ENCODE measurements at regions not wholly inside any gene's neighbourhood (a gene's known extent, or its start where the extent isn't known, plus 50 kb on each side); places are given as distances from the start of the nearest gene placed in this dataset.

DNA sequence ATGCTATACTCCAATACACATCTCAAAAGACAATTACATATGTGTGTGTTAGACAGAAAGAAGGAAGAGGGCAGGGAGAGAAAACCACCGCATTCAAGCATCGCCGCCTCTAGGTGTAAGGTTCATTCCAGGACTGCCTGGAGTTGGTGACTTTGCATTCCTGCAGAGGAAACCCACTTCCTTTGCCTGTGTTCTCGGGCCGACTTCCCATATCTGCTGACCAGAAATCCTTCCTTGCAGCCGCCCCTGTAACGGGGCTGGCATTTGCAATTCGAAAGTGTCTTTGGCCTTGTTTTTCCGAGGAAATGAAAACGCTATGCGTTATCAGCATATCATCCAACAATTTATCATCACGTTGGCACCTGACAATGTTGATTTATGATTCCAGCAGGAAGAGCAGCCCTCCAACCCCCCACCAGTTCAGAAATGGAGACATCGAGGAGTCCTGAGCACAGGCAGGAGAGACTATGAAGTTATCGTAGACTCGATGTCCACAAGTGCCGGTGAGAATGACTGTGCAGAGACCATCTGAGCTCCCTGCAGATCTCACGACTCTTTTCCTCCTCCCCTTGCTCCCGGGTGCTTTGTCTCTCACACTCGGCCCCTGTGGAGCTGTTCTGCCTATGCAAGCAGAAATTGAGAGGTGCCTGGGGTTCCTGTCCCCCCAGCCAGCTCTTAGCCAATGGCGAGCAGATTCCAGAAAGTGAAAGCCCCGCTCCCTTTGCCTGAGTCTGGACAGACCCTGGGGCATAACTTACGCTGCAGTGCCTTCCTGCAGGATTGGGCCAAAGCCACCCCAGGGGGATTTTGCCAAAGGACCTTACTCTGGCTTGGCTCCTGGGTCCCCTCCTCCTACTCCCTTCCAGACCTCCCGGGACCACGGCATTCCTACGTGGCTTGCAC is 68.9 kb upstream of the FOXK1 start:
- in situ Hi-C loops (cut with HindIII; ENCODE audit: low sequenced_read_pairs), result no loop called here
- no peak overlapping the region for H3K4me3 ChIP-seq (ENCODE audit: low read depth, low read length)
- TF ChIP-seq CTCF (IDR thresholded peaks at IDR 0.05; ENCODE audit: low read depth, low read length), result no peak
- peak; percentile 28 for DNase-seq (ENCODE audit: low read depth, low spot score)

DNA sequence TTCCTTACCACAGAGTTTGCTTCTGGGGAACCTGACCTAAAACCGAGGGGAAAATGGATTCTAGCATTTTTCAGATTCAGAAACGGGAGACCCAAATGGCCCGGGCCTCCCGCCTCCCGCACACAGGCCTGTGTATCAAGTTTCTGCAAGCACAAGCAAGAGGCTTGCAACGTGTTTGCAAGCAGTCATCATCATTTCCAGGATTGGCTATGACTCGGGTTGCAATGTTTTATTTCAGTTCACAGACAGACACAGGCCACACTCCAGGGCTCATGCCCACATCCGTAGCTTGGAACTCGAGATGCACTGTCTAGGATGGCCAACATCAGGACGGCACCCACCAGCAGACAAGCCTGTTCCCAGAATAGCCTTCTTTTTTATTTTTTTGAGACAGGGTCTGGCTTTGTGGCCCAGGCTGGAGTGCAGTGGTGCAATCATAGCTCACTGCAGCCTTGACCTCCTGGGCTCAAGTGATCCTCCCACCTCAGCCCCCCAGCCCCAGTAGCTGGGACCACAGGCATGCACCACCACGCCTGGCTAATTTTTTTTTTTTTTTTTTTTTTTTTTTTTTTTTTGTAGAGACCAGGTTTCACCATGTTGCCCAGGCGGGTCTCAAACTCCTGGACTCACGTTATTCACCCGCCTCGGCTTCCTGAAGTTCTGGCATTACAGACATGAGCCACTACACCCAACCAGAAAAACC is 68.1 kb upstream of the FOXK1 start:
- H3K4me3 ChIP-seq (ENCODE audit: low read depth, low read length), result no peak overlapping the region
- peak; percentile 65 for DNase-seq (ENCODE audit: low read depth, low spot score)
- no peak for TF ChIP-seq CTCF (IDR thresholded peaks at IDR 0.05; ENCODE audit: low read depth, low read length)
- in situ Hi-C loops (cut with HindIII; ENCODE audit: low sequenced_read_pairs), result no loop called here

GRCh38 chr7:4616116-4616515 is 66.0 kb upstream of the FOXK1 start:
- in situ Hi-C loops (cut with HindIII; ENCODE audit: low sequenced_read_pairs), result no loop called here
- no peak for TF ChIP-seq CTCF (IDR thresholded peaks at IDR 0.05; ENCODE audit: low read depth, low read length)
- DNase-seq (ENCODE audit: low read depth, low spot score), result no peak
- H3K4me3 ChIP-seq (ENCODE audit: low read depth, low read length), result no peak overlapping the region

DNA sequence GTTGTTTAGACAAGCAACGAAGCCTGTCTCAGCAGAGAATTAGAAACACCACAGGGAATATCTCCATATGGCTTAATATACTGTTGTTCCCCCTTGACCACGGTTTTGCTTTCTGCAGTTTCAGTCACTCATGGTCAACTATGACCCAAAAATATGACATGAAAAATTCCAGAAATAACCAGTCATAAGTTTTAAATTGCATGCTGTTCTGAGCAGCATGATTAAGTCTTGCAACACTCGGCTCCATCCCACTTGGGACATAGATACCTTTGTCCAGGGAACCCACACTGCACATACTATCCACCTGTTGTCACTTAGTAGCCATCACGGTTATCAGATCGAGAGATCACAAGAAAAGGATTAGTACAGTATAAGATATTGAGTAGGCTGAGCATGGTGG is 60.7 kb upstream of the FOXK1 start:
- in situ Hi-C loops (cut with HindIII; ENCODE audit: low sequenced_read_pairs), result no loop called here
- no peak for DNase-seq (ENCODE audit: low read depth, low spot score)
- H3K4me3 ChIP-seq (ENCODE audit: low read depth, low read length), result no peak overlapping the region
- no peak for TF ChIP-seq CTCF (IDR thresholded peaks at IDR 0.05; ENCODE audit: low read depth, low read length)

DNA sequence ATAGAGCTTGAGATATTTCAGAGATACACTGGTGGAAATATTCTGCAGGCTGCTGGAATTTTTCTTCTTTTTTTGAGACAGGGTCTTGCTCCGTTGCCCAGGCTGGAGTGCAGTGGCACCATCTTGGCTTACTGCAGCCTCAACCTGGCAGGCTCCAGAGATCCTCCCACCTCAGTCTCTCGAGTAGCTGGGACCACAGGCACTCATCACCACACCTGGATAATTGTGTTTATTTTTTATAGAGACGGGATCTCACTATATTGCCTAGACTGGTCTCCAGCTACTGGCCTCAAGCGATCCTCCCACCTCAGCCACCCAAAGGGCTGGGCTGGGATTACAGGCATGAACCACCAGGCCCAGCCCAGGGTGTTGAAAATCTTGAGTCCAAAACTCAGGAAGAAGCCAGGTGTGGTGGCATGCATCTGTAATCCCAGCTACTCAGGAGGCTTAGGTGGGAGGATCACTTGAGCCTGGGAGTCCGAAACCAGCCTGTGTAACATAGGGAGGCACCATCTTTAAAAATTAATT is 55.7 kb upstream of the FOXK1 start:
- no peak for DNase-seq (ENCODE audit: low read depth, low spot score)
- H3K4me3 ChIP-seq (ENCODE audit: low read depth, low read length), result no peak overlapping the region
- in situ Hi-C loops (cut with HindIII; ENCODE audit: low sequenced_read_pairs), result no loop called here
- no peak for TF ChIP-seq CTCF (IDR thresholded peaks at IDR 0.05; ENCODE audit: low read depth, low read length)

GRCh38 chr7:4629287-4629895 is 52.7 kb upstream of the FOXK1 start:
- TF ChIP-seq CTCF (IDR thresholded peaks at IDR 0.05; ENCODE audit: low read depth, low read length), result no peak
- in situ Hi-C loops (cut with HindIII; ENCODE audit: low sequenced_read_pairs), result no loop called here
- H3K4me3 ChIP-seq (ENCODE audit: low read depth, low read length), result no peak overlapping the region
- no peak for DNase-seq (ENCODE audit: low read depth, low spot score)
